SH-SY5Y (cell line): ENCODE measurements at regions not wholly inside any gene's neighbourhood (a gene's known extent, or its start where the extent isn't known, plus 50 kb on each side); places are given as distances from the start of the nearest gene placed in this dataset.

Experiments
- GATA2 ChIP-seq: IDR thresholded peaks from 2 replicates; pipeline ENCODE4 v1.6.1; 2011; ENCODE audit warnings: mild to moderate bottlenecking, low read depth, low read length
- GATA3 ChIP-seq: IDR thresholded peaks from 2 replicates; pipeline ENCODE4 v1.6.1; 2011; ENCODE audit warnings: low read depth, mild to moderate bottlenecking, low read length, moderate library complexity

GRCh38 chr4:115418635-115419396 is 305.4 kb upstream of the NDST4 start:
- no peak for TF ChIP-seq GATA2
- TF ChIP-seq GATA3: no peak
